ENCODE measurements at regions not wholly inside any gene's neighbourhood (a gene's known extent, or its start where the extent isn't known, plus 50 kb on each side); places are given as distances from the start of the nearest gene placed in this dataset.

DNA sequence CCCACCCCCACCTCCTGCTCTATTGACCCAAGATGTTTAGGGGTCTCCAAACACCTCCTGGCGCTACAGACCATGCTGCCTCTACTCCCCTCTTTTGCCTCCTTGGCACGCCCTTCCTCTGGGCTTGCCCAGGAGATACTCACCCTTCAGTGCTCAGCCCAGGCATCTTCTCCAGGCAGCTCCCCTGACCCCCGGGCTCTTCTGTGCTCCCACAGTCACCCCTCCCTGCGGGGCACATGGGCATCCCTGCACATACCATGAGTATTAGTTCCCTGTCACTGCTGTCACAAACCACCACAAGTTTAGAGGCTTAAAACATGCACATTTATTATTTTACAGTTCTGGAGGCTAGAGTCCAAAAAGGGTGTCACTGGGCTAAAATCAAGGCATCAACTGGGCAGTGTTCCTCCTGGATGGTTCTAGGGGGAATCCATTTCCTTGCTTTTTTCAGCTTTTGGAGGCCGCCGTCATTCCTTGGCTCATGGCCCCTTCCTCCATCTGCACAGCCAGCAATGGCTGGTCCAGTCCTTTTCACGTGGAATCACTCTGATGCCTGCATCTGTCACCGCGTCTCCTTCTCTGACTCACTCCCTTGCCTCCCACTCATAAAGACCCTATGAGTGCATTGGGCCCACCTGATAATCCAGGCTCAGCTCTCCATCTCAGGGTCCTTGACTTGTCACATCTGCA is 230.4 kb upstream of the COPS8 start:
- DNase-seq (ENCODE audit: low spot score): no peak

DNA sequence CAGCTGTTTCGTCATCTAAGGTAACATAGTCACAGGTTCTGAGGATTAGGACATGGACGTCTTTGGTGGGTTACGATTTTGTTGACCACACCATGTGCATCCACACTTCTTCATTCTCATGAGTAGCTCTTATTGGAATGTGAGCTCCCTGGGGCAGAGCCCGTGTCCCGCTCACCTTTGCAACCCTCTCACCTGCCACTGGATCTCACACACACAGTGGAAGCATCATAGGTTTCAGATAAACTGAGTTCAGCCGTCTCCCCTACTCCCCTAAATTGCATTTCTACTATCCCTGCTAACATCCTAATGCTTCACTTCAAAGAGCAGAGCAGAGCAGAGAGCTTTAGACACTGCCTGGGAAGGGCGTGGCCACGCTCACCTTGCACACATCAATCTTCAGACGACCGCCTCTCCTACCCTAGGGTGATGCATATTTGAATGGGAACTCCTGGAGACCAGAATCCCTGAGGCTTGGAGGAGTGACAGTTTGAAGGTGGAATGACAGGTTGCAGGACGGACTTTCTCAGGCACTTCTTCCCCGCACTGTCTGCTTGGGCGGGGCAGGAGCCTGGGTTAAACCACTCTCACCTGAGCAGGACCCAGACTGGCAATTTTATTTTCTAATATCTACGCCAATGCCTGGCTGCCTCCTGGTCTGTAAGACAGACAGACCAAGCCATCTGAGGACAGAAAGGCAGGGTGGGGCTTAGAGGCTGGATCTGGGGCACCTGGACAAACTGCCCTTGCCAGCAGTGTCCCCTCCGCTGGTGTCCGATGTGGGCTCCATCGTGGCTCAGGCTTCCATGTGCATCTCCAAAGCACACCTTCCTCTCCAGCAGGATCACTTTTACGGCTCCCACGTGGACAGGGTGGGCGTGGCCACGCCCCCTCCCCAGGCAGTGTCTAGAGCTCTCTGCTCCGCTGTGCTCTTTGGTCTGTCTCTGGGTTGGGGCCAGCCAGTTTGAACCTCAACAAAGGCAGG is 229.5 kb upstream of the COPS8 start:
- no peak for DNase-seq (ENCODE audit: low spot score)

GRCh38 chr2:236856848-236857235 is 228.8 kb upstream of the COPS8 start:
- DNase-seq (ENCODE audit: low spot score): no peak

GRCh38 chr2:236857246-236857645 is 228.4 kb upstream of the COPS8 start:
- DNase-seq (ENCODE audit: low spot score): no peak

DNA sequence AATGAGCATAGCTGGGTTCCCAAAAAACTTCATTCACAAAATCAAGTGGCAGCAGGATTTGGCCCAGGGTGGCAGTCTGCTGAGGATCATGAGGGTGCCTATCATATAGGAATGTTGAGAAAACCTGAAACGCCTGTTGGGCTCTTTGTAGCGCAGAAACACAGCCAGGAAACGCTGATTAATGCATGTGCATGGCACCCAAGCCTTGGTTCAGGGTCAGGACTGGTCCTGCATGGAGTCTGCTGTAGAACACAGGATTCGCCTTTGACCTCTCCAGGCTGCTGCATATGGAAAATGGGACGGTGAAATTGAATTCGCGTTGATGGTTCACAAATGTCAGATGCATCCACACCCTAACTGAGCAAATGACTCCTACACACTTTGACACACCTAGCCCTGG is 227.9 kb upstream of the COPS8 start:
- no peak for DNase-seq (ENCODE audit: low spot score)

GRCh38 chr2:236858661-236859060 is 227.0 kb upstream of the COPS8 start:
- DNase-seq (ENCODE audit: low spot score): no peak

GRCh38 chr2:236859908-236860307 is 225.8 kb upstream of the COPS8 start:
- DNase-seq (ENCODE audit: low spot score): no peak

GRCh38 chr2:236861196-236861875 is 224.4 kb upstream of the COPS8 start:
- DNase-seq (ENCODE audit: low spot score): no peak

- DNase-seq (ENCODE audit: low spot score): no peak
Observed at GRCh38 chr2:236861944-236862343, 223.7 kb upstream of the COPS8 start.

DNA sequence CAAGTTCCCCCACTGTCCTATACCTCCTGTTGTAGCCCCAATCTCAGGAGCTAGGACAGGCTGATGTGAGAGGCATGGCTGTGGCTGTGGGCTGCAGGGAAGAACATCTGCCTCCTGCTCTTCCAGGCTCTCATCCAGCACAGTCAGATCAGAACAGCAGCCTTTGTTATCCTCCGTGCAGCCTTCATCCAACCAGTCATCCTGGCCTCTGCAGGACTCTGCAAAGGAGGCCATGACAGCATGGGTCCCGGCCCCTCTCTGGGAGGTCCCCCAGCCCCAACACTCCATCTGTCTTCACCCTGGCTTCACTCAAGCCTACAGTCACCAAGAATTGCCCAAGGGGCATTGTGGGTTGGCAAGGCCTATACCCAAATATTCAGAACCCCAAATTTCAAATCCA is 223.2 kb upstream of the COPS8 start:
- DNase-seq (ENCODE audit: low spot score): no peak

- no peak for DNase-seq (ENCODE audit: low spot score)
Observed at GRCh38 chr2:236862961-236863728, 222.5 kb upstream of the COPS8 start.

DNA sequence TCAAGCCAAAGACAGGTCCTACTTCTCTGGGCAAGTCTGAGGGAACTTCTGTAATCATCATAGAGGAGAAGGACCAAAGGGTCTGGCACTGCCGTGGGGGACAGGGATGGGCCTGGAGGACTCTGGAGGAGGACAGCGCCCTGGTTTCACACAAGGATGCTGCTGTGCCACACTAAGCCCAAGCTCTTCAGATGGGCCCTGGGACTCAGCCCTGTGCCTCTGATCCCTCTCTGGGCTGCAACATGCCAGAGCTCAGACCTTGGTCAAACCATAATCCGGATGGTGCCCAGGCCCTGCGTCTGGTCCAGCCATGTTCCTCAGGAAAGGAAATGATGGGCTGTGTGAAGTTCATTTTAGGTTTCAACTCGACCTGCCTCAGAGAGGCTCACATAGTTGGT is 222.0 kb upstream of the COPS8 start:
- no peak for DNase-seq (ENCODE audit: low spot score)

- no peak for DNase-seq (ENCODE audit: low spot score)
Observed at GRCh38 chr2:236865052-236865451, 220.6 kb upstream of the COPS8 start.

DNA sequence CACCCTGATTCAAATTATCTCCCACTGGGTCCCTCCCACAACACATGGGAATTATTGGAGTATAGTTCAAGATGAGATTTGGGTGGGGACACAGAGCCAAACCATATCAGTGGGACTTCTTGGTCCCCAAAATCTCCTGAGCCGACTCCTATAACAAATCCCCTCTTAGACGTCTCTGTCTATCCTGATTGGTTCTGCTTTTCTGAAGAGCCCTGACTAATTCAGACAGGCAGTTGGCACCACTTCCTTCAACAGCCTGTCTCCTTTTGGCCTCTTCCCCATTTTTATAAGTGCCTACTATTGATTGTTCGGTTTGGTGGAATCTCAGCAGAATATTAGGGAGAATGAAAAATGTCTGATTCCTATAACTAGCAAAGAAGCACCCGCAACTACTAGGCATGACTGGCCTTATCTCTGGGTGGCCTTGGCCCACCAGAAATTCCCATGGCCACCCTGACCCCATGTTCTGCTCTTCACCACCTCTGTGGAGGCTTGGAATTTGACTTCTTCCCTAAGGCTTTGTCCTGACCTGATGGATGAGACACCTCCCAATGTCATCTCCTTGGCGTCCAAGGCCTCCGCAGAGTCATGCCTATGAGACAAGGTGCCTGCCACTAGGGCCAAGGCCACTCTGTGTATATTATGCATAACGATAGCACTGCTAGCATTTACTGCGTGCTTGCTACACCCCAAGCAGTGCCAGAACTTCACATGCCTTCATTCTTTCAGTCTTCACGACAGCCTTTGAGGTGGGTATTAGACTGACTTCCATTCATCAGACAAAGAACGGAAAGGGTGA is 218.9 kb upstream of the COPS8 start:
- DNase-seq (ENCODE audit: low spot score): no peak

- no peak for DNase-seq (ENCODE audit: low spot score)
Observed at GRCh38 chr2:236867441-236868260, 218.0 kb upstream of the COPS8 start.

GRCh38 chr2:236870370-236870769 is 215.3 kb upstream of the COPS8 start:
- no peak for DNase-seq (ENCODE audit: low spot score)

GRCh38 chr2:236871500-236872001 is 214.1 kb upstream of the COPS8 start:
- DNase-seq (ENCODE audit: low spot score): peak; percentile 48

DNA sequence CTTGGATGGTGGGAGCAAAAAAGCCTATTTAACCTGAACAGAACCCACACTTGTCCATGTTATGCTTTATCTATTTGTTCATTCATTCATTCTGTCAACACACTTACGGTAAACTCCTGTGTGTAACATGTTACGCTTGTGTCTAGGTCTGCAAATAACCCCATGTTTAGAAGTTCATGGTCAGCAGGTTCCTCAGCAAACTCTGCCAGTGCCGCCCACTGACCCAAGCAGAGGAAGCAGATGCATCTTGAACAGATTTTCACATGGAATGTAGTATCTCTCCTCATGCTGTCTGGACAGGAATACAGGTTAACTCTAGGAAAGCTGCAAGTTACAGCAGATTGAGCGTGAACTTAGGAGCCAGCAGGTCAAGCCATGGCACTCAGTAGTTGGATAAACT is 213.7 kb upstream of the COPS8 start:
- DNase-seq (ENCODE audit: low spot score): no peak

DNA sequence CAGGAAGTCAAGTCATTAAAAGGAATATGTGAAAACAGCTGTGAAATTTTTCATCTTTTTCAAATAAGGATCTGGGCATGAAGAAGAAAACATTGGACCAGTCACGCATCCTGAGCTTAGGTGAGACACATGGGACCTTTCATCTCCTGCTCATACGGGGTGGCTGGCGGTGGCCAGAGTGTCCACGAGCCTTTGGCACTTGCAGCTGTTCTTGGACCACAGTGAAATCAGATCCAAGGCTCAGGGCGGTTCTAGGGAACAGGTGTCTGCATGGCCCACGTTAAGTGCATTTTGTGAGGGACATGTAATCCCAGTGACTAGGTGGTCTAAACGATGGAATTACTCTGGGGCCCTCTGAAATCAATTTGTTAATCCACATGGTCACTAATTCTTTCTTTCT is 212.7 kb upstream of the COPS8 start:
- DNase-seq (ENCODE audit: low spot score): no peak

- DNase-seq (ENCODE audit: low spot score): no peak
Observed at GRCh38 chr2:236873636-236874035, 212.1 kb upstream of the COPS8 start.

Measured in SW480 (cell line).